AG04450 (cell line): ENCODE measurements at regions not wholly inside any gene's neighbourhood (a gene's known extent, or its start where the extent isn't known, plus 50 kb on each side); places are given as distances from the start of the nearest gene placed in this dataset.

ENCODE experiments used
- CTCF ChIA-PET: fragments of 300-600, 350-600 bp; formaldehyde crosslinking; extraction: SDS; loops from one replicate; lab custom pipeline; 2022; ENCODE audit warnings: antibody characterized with exemption, inconsistent platforms; lab: Charles Lee
- POLR2A ChIA-PET: fragments of 350-600 bp; formaldehyde crosslinking; extraction: SDS; loops from one replicate; lab custom pipeline; 2021; ENCODE audit warnings: antibody characterized with exemption, inconsistent platforms; lab: Yijun Ruan, JAX
- DNase-seq: peaks from one replicate; pipeline ENCODE4 v3.0.0-alpha.2; 2011; ENCODE audit warnings: low read depth, low spot score
- H3K27ac ChIP-seq: one replicate; pipeline ENCODE4 v1.5.1; 2012; ENCODE audit warnings: low read depth, low read length, control low read depth
- H3K27me3 ChIP-seq: one replicate; pipeline ENCODE4 v1.6.0; 2012; ENCODE audit warnings: low read length; ENCODE audit not compliant: control insufficient read depth, insufficient read depth
- H3K4me3 ChIP-seq: 2 replicates; pipeline ENCODE4 v1.5.1; 2011; ENCODE audit warnings: mild to moderate bottlenecking, low read depth, low read length, control low read depth
- H3K9me3 ChIP-seq: 2 replicates; pipeline ENCODE4 v1.5.1; 2012; ENCODE audit warnings: low read length; ENCODE audit not compliant: control insufficient read depth, insufficient read depth
- CTCF ChIP-seq: IDR thresholded peaks from 2 replicates; pipeline ENCODE4 v1.5.1; 2011; ENCODE audit warnings: low read depth, low read length, control low read depth, inconsistent platforms

- Histone ChIP-seq H3K27me3 (peaks cover 3% of the 10 kb centered on the region), H3K9me3 (peaks cover 7% of the 10 kb centered on the region), H3K27ac (no peak overlapping the region), H3K4me3 (no peak overlapping the region)
- TF ChIP-seq CTCF: no peak
- POLR2A ChIA-PET: interaction anchor here (0.6 to 1.2 kb wide), 2 partner anchors 104 to 1179 kb away, joined by 3 to 4 read pairs; no protein-coding TSS in a partner anchor
- DNase-seq: no peak
- CTCF ChIA-PET: no interaction called here
Observed at GRCh38 chr5:73339051-73339575, 109.5 kb downstream of the FOXD1 start.

GRCh38 chr5:73338256-73339050 is 110.1 kb downstream of the FOXD1 start:
- H3K9me3 ChIP-seq: peaks cover 7% of the 10 kb centered on the region
- POLR2A ChIA-PET: interaction anchor here (0.6 to 1.3 kb wide), 5 partner anchors 17 to 1179 kb away, joined by 3 to 7 read pairs (median 4); partner anchors contain the start of gene FOXD1
- H3K27ac ChIP-seq: peak overlapping the region; percentile 40
- CTCF ChIA-PET: no interaction called here
- no peak overlapping the region for H3K4me3 ChIP-seq
- H3K27me3 ChIP-seq: peaks cover 3% of the 10 kb centered on the region
- no peak for TF ChIP-seq CTCF
- DNase-seq: peak; percentile 50

- ChIA-PET CTCF (no interaction called here), POLR2A (interaction anchor here (0.7 to 1.3 kb wide), 4 partner anchors 16 to 111 kb away, joined by 3 to 7 read pairs (median 4); partner anchors contain the start of gene FOXD1)
- DNase-seq: no peak
- peaks cover 3% of the 10 kb centered on the region for H3K27me3 ChIP-seq
- H3K9me3 ChIP-seq: peaks cover 7% of the 10 kb centered on the region
- no peak for TF ChIP-seq CTCF
- no peak overlapping the region for H3K27ac ChIP-seq
- no peak overlapping the region for H3K4me3 ChIP-seq
Observed at GRCh38 chr5:73337586-73338255, 110.9 kb downstream of the FOXD1 start.

- DNase-seq: no peak
- ChIA-PET POLR2A (no interaction called here), CTCF (interaction anchor here (0.7 kb wide), 1 partner anchor 118 kb away, joined by 3 read pairs; no protein-coding TSS in a partner anchor)
- Histone ChIP-seq H3K27ac (no peak overlapping the region), H3K27me3 (peaks cover 3% of the 10 kb centered on the region), H3K4me3 (no peak overlapping the region), H3K9me3 (peaks cover 7% of the 10 kb centered on the region)
- no peak for TF ChIP-seq CTCF
Observed at GRCh38 chr5:73336366-73336765, 112.2 kb downstream of the FOXD1 start.
